HUES48 (cell line): ENCODE measurements at regions not wholly inside any gene's neighbourhood (a gene's known extent, or its start where the extent isn't known, plus 50 kb on each side); places are given as distances from the start of the nearest gene placed in this dataset.
"Not testable (repeated sequence)": the region's sequence is repeated elsewhere in the genome, so short reads cannot be mapped to it uniquely, and the experiment has no call there.

ENCODE experiments used
- H3K27ac ChIP-seq: one replicate; pipeline ENCODE4 v1.7.0; 2013; ENCODE audit warnings: low read depth, low read length, inconsistent platforms
- H3K27me3 ChIP-seq: 2 replicates; pipeline ENCODE4 v1.6.1; 2013; ENCODE audit warnings: mild to moderate bottlenecking, low read length; ENCODE audit not compliant: control insufficient read depth, insufficient read depth
- H3K36me3 ChIP-seq: 2 replicates; pipeline ENCODE4 v1.6.1; 2013; ENCODE audit warnings: low read length; ENCODE audit not compliant: control insufficient read depth, insufficient read depth
- H3K4me1 ChIP-seq: 2 replicates; pipeline ENCODE4 v1.6.1; 2013; ENCODE audit warnings: mild to moderate bottlenecking, low read length; ENCODE audit not compliant: control insufficient read depth, insufficient read depth
- H3K4me3 ChIP-seq: 2 replicates; pipeline ENCODE4 v1.5.1; 2013; ENCODE audit warnings: mild to moderate bottlenecking, low read depth, low read length
- H3K9ac ChIP-seq: 2 replicates; pipeline ENCODE4 v1.6.1; 2013; ENCODE audit warnings: mild to moderate bottlenecking, low read depth, low read length, moderate library complexity
- H3K9me3 ChIP-seq: 2 replicates; pipeline ENCODE4 v1.6.1; 2013; ENCODE audit warnings: low read length; ENCODE audit not compliant: control insufficient read depth, insufficient read depth

- Histone ChIP-seq H3K27me3 (no peaks in the 10 kb centered on the region), H3K9me3 (no peaks in the 10 kb centered on the region; the same call in 1 of the 2 replicates), H3K4me1 (peaks cover 8% of the 10 kb centered on the region; the same call in 1 of the 2 replicates), H3K4me3 (no peak overlapping the region), H3K27ac (no peak overlapping the region), H3K36me3 (no peaks in the 10 kb centered on the region), H3K9ac (no peak overlapping the region)
These were observed 164.4 kb upstream of the POF1B start for GRCh38 chrX:85543866-85544265.

GRCh38 chrX:85529141-85529540 is 149.7 kb upstream of the POF1B start:
- peak overlapping the region; percentile 33 for H3K4me3 ChIP-seq
- not testable (repeated sequence) for H3K27me3 ChIP-seq, H3K4me1 ChIP-seq, H3K36me3 ChIP-seq, H3K9me3 ChIP-seq, H3K9ac ChIP-seq, H3K27ac ChIP-seq

GRCh38 chrX:85517994-85518718 is 138.7 kb upstream of the POF1B start:
- no peak overlapping the region for H3K9ac ChIP-seq
- H3K27me3 ChIP-seq = no peaks in the 10 kb centered on the region; the same call in 1 of the 2 replicates
- H3K36me3 ChIP-seq = no peaks in the 10 kb centered on the region
- no peaks in the 10 kb centered on the region for H3K4me1 ChIP-seq
- no peak overlapping the region for H3K27ac ChIP-seq
- no peak overlapping the region for H3K4me3 ChIP-seq
- H3K9me3 ChIP-seq = no peaks in the 10 kb centered on the region

GRCh38 chrX:85516131-85516530 is 136.7 kb upstream of the POF1B start:
- Histone ChIP-seq H3K4me1 (peaks cover 1% of the 10 kb centered on the region; the same call in 1 of the 2 replicates), H3K27ac (no peak overlapping the region), H3K27me3 (no peaks in the 10 kb centered on the region; the same call in 1 of the 2 replicates), H3K9ac (no peak overlapping the region), H3K36me3 (no peaks in the 10 kb centered on the region), H3K9me3 (no peaks in the 10 kb centered on the region), H3K4me3 (no peak overlapping the region)

GRCh38 chrX:85506871-85507270 is 127.4 kb upstream of the POF1B start:
- Histone ChIP-seq H3K9me3 (no peaks in the 10 kb centered on the region), H3K4me3 (no peak overlapping the region), H3K9ac (no peak overlapping the region), H3K27me3 (no peaks in the 10 kb centered on the region), H3K27ac (no peak overlapping the region), H3K4me1 (peaks cover 12% of the 10 kb centered on the region; the same call in 1 of the 2 replicates), H3K36me3 (no peaks in the 10 kb centered on the region)

GRCh38 chrX:85505801-85506200 is 126.3 kb upstream of the POF1B start:
- no peaks in the 10 kb centered on the region for H3K9me3 ChIP-seq
- no peaks in the 10 kb centered on the region for H3K36me3 ChIP-seq
- H3K9ac ChIP-seq = no peak overlapping the region
- H3K27me3 ChIP-seq = no peaks in the 10 kb centered on the region
- H3K4me1 ChIP-seq = peaks cover 8% of the 10 kb centered on the region; the same call in 1 of the 2 replicates
- H3K27ac ChIP-seq = no peak overlapping the region
- no peak overlapping the region for H3K4me3 ChIP-seq

GRCh38 chrX:85504381-85504780 is 124.9 kb upstream of the POF1B start:
- Histone ChIP-seq H3K4me3 (no peak overlapping the region), H3K36me3 (no peaks in the 10 kb centered on the region), H3K4me1 (no peaks in the 10 kb centered on the region), H3K27ac (no peak overlapping the region), H3K27me3 (no peaks in the 10 kb centered on the region), H3K9me3 (no peaks in the 10 kb centered on the region), H3K9ac (no peak overlapping the region)

- Histone ChIP-seq H3K4me1 (no peaks in the 10 kb centered on the region), H3K27me3 (no peaks in the 10 kb centered on the region), H3K27ac (no peak overlapping the region), H3K36me3 (no peaks in the 10 kb centered on the region), H3K4me3 (no peak overlapping the region), H3K9ac (no peak overlapping the region), H3K9me3 (no peaks in the 10 kb centered on the region)
These were observed 124.0 kb upstream of the POF1B start for GRCh38 chrX:85503258-85504158.

- H3K4me3 ChIP-seq = no peak overlapping the region
- no peaks in the 10 kb centered on the region for H3K36me3 ChIP-seq
- no peaks in the 10 kb centered on the region for H3K9me3 ChIP-seq
- no peaks in the 10 kb centered on the region for H3K27me3 ChIP-seq
- H3K9ac ChIP-seq = no peak overlapping the region
- no peaks in the 10 kb centered on the region for H3K4me1 ChIP-seq
- H3K27ac ChIP-seq = no peak overlapping the region
These were observed 121.9 kb upstream of the POF1B start for GRCh38 chrX:85501349-85501748.

GRCh38 chrX:85499400-85499799 is 119.9 kb upstream of the POF1B start:
- Histone ChIP-seq H3K4me1 (no peaks in the 10 kb centered on the region), H3K9me3 (no peaks in the 10 kb centered on the region), H3K9ac (no peak overlapping the region), H3K27ac (no peak overlapping the region), H3K4me3 (no peak overlapping the region), H3K27me3 (no peaks in the 10 kb centered on the region), H3K36me3 (no peaks in the 10 kb centered on the region)

GRCh38 chrX:85493821-85494220 is 114.4 kb upstream of the POF1B start:
- no peak overlapping the region for H3K27ac ChIP-seq
- H3K4me3 ChIP-seq = no peak overlapping the region
- no peaks in the 10 kb centered on the region; the same call in 1 of the 2 replicates for H3K9me3 ChIP-seq
- H3K36me3 ChIP-seq = no peaks in the 10 kb centered on the region
- H3K9ac ChIP-seq = no peak overlapping the region
- no peaks in the 10 kb centered on the region for H3K27me3 ChIP-seq
- H3K4me1 ChIP-seq = no peaks in the 10 kb centered on the region
